Mesenchymal stem cell (in vitro differentiated cells and primary cell): ENCODE measurements at regions not wholly inside any gene's neighbourhood (a gene's known extent, or its start where the extent isn't known, plus 50 kb on each side); places are given as distances from the start of the nearest gene placed in this dataset.

Source experiments
- DNase-seq: peaks from one replicate; pipeline ENCODE4 v3.0.0-alpha.2; 2013
- H2AFZ ChIP-seq: one replicate; pipeline ENCODE4 v1.6.1; 2013; ENCODE audit warnings: low read depth, mild to moderate bottlenecking, control low read depth, inconsistent platforms, low read length, moderate library complexity
- H2AK5ac ChIP-seq: 2 replicates; pipeline ENCODE4 v1.6.1; 2013; ENCODE audit warnings: low read length, moderate library complexity, mild to moderate bottlenecking, inconsistent platforms; ENCODE audit not compliant: severe bottlenecking
- H2BK120ac ChIP-seq: one replicate; pipeline ENCODE4 v1.6.1; 2013; ENCODE audit warnings: low read depth, mild to moderate bottlenecking, inconsistent platforms, low read length, moderate library complexity
- H2BK12ac ChIP-seq, 2 experiments: one replicate each; pipeline ENCODE4 v1.6.1; 2013; ENCODE audit warnings: inconsistent platforms in 2 of 2, low read length in 2 of 2, mild to moderate bottlenecking in 2 of 2, moderate library complexity in 2 of 2, control low read depth in 1 of 2
- H2BK15ac ChIP-seq: one replicate; pipeline ENCODE4 v1.6.1; 2013; ENCODE audit warnings: mild to moderate bottlenecking, low read depth, inconsistent platforms; ENCODE audit not compliant: poor library complexity, severe bottlenecking
- H2BK5ac ChIP-seq: 2 replicates; pipeline ENCODE4 v1.6.1; 2013; ENCODE audit warnings: low read depth, mild to moderate bottlenecking, low read length, control low read depth, inconsistent platforms; ENCODE audit not compliant: poor library complexity, severe bottlenecking
- H3K14ac ChIP-seq, 2 experiments: one replicate each; pipeline ENCODE4 v1.6.1; 2013; ENCODE audit warnings: inconsistent platforms in 2 of 2, low read length in 2 of 2, control low read depth in 1 of 2, mild to moderate bottlenecking in 1 of 2, moderate library complexity in 1 of 2
- H3K18ac ChIP-seq, 2 experiments: one replicate each; pipeline ENCODE4 v1.6.1; 2013; ENCODE audit warnings: inconsistent platforms in 2 of 2, low read length in 2 of 2, control low read depth in 1 of 2, low read depth in 1 of 2, mild to moderate bottlenecking in 1 of 2
- H3K23ac ChIP-seq, 2 experiments: one replicate each; pipeline ENCODE4 v1.6.1; 2013; ENCODE audit warnings: inconsistent platforms in 2 of 2, low read length in 2 of 2, mild to moderate bottlenecking in 2 of 2, moderate library complexity in 2 of 2, control low read depth in 1 of 2
- H3K27ac ChIP-seq: 2 replicates; pipeline ENCODE4 v1.5.1; 2013; ENCODE audit warnings: mild to moderate bottlenecking, moderate library complexity, low read length, control low read depth, inconsistent platforms; ENCODE audit not compliant: poor library complexity, severe bottlenecking
- H3K27me3 ChIP-seq, 2 experiments: 2 replicates each; pipeline versions ENCODE4 v1.6.1 to v1.7.0; 2013; ENCODE audit warnings: low read length in 2 of 2, mild to moderate bottlenecking in 2 of 2, moderate library complexity in 2 of 2, control low read depth in 1 of 2, inconsistent platforms in 1 of 2; ENCODE audit not compliant: control insufficient read depth in 1 of 2, insufficient read depth in 1 of 2
- H3K36me3 ChIP-seq, 2 experiments: 2 replicates each; pipeline versions ENCODE4 v1.6.1 to v1.7.0; 2013; ENCODE audit warnings: low read length in 2 of 2, control low read depth in 1 of 2, inconsistent platforms in 1 of 2, low read depth in 1 of 2, mild to moderate bottlenecking in 1 of 2; ENCODE audit not compliant: insufficient read depth in 2 of 2, control insufficient read depth in 1 of 2
- H3K4ac ChIP-seq, 2 experiments: one replicate each; pipeline ENCODE4 v1.6.1; 2013; ENCODE audit warnings: inconsistent platforms in 2 of 2, low read length in 2 of 2, mild to moderate bottlenecking in 2 of 2, moderate library complexity in 2 of 2, control low read depth in 1 of 2, low read depth in 1 of 2
- H3K4me1 ChIP-seq: 2 replicates; pipeline ENCODE4 v1.6.1; 2013; ENCODE audit warnings: low read depth, low read length, control low read depth; ENCODE audit not compliant: control insufficient read depth, insufficient read depth
- H3K4me2 ChIP-seq: 2 replicates; pipeline ENCODE4 v1.6.1; 2013; ENCODE audit warnings: low read length, mild to moderate bottlenecking, inconsistent platforms; ENCODE audit not compliant: poor library complexity, severe bottlenecking
- H3K4me3 ChIP-seq, 2 experiments: 2 replicates each; pipeline versions ENCODE4 v1.5.1 to v1.7.0; 2013; ENCODE audit warnings: low read length in 2 of 2, mild to moderate bottlenecking in 2 of 2, control low read depth in 1 of 2, low read depth in 1 of 2; ENCODE audit not compliant: insufficient read depth in 1 of 2
- H3K79me1 ChIP-seq: replicated peaks from 2 replicates; pipeline ENCODE4 v1.6.1; 2013; ENCODE audit warnings: mild to moderate bottlenecking, control low read depth, low read length, inconsistent platforms; ENCODE audit not compliant: poor library complexity, severe bottlenecking
- H3K9ac ChIP-seq: 2 replicates; pipeline ENCODE4 v1.7.0; 2013; ENCODE audit warnings: mild to moderate bottlenecking, low read length, moderate library complexity
- H3K9me3 ChIP-seq: 2 replicates; pipeline ENCODE4 v1.7.0; 2013; ENCODE audit warnings: mild to moderate bottlenecking, low read length; ENCODE audit not compliant: control insufficient read depth
- H4K8ac ChIP-seq: one replicate; pipeline ENCODE4 v1.6.1; 2013; ENCODE audit warnings: inconsistent platforms, mild to moderate bottlenecking, low read length, moderate library complexity
- H4K91ac ChIP-seq: one replicate; pipeline ENCODE4 v1.6.1; 2013; ENCODE audit warnings: mild to moderate bottlenecking, low read length, inconsistent platforms
- WGBS: methylation state at CpG from one replicate; pipeline ENCODE4 v1.1.7; 2013; ENCODE audit warnings: mixed read lengths; 5-methylcytosine and 5-hydroxymethylcytosine counted together

GRCh38 chr4:12861422-12861821 is 622.7 kb downstream of the RAB28 start:
- H2BK5ac ChIP-seq: no peak overlapping the region
- no peaks in the 10 kb centered on the region for H3K4me1 ChIP-seq
- no peak overlapping the region for H3K14ac ChIP-seq
- H3K4ac ChIP-seq: no peak overlapping the region
- H3K79me1 ChIP-seq: no peaks in the 10 kb centered on the region
- H3K23ac ChIP-seq: no peak overlapping the region
- no peak overlapping the region for H2BK15ac ChIP-seq
- H3K4me2 ChIP-seq: no peak overlapping the region
- H3K4me3 ChIP-seq: no peak overlapping the region
- H2AFZ ChIP-seq: no peak overlapping the region
- 100% methylated on average over 1 of the region's 1 CpG for WGBS
- H3K27me3 ChIP-seq: no peaks in the 10 kb centered on the region
- DNase-seq: no peak
- H2BK120ac ChIP-seq: no peak overlapping the region
- no peaks in the 10 kb centered on the region for H3K9me3 ChIP-seq
- no peak overlapping the region for H3K18ac ChIP-seq
- no peak overlapping the region for H2BK12ac ChIP-seq
- H3K9ac ChIP-seq: no peak overlapping the region
- no peak overlapping the region for H2AK5ac ChIP-seq
- no peaks in the 10 kb centered on the region for H3K36me3 ChIP-seq
- H4K91ac ChIP-seq: no peak overlapping the region
- H4K8ac ChIP-seq: no peak overlapping the region
- no peak overlapping the region for H3K27ac ChIP-seq

DNA sequence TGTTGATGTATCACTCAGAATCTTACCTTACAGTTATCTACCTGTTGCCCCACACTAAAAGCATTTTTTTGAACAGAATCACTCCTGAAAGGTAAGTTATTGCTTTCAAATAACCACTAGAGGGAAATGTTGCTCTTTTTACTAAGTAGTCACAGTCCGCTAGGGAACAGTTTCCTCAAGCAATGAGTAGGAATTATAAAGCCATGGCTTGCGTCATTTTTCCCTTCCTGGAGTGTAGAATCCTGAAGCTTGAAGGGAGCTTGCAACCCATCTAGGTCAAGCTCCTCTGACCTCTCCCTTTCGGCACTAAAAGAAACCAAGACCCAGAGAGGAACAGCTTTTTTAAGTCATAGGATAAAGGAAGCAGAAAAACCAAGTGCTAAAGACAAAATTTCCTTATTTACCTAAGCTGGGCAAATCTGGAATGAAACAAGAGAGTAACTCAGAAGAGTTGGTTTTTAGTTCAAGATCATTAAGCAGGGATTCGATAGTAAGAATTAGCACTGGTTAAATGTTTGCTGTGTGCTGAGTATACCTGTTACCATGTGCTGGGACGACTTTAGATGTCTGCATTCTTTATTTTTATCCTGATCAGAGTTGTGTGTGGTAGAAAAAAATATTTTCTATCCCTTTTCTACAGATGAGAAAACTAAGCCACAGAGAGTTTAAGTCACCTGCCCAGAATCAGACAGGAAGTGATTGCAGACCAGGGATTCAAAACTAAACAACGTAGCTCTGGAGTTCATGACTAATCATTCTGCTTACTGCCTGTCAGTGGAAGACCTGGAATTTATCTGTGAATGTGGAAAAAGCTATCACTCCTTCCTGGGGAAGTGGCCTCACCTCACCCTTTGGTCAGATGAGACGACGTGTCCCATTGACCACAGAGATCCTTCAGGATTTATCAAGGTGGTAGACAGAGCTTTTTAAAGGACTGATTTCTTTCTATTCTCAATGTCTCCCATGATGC is 631.5 kb downstream of the RAB28 start:
- H3K4ac ChIP-seq: no peak overlapping the region
- no peaks in the 10 kb centered on the region for H3K79me1 ChIP-seq
- H3K4me1 ChIP-seq: no peaks in the 10 kb centered on the region
- peak overlapping the region in 1 of 2 experiments; percentile 33 for H3K18ac ChIP-seq
- no peak overlapping the region for H2AFZ ChIP-seq
- no peaks in the 10 kb centered on the region for H3K9me3 ChIP-seq
- no peak overlapping the region for H3K27ac ChIP-seq
- no peak overlapping the region for H3K4me3 ChIP-seq
- H3K36me3 ChIP-seq: no peaks in the 10 kb centered on the region
- H4K8ac ChIP-seq: no peak overlapping the region
- no peak overlapping the region for H2BK12ac ChIP-seq
- no peak overlapping the region for H3K9ac ChIP-seq
- no peak overlapping the region for H3K14ac ChIP-seq
- H2BK15ac ChIP-seq: no peak overlapping the region
- no peak overlapping the region for H2BK5ac ChIP-seq
- H3K23ac ChIP-seq: no peak overlapping the region
- H2BK120ac ChIP-seq: no peak overlapping the region
- H3K4me2 ChIP-seq: no peak overlapping the region
- peak; percentile 88 for DNase-seq
- H2AK5ac ChIP-seq: no peak overlapping the region
- 18% methylated on average over 7 of the region's 8 CpGs for WGBS
- H3K27me3 ChIP-seq: peaks cover 5 to 25% of the 10 kb centered on the region in 2 experiments
- no peak overlapping the region for H4K91ac ChIP-seq

DNA sequence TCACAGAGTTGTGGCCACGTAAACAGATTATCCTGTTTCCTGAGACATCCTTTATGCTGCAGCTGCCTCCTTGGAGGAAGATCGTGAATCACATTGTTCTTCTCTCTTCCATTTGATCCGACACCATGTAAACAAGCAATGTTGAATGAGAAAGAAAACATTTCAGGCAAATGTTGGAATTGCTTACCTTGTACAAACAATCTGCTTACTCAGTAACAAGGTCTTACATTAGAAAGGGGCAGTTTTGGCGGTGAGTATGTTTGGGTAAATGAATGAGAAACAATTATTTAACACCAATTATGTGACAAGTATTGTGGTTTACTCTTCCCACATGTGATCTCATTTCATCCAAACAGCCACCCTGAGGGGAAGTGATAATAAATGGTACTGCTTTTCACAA is 637.8 kb downstream of the RAB28 start:
- Histone ChIP-seq H4K8ac (no peak overlapping the region), H3K36me3 (no peaks in the 10 kb centered on the region), H4K91ac (no peak overlapping the region), H3K4me3 (no peak overlapping the region), H2BK120ac (no peak overlapping the region), H3K23ac (peak overlapping the region in 1 of 2 experiments; percentile 42), H3K9ac (no peak overlapping the region), H3K14ac (no peak overlapping the region), H3K9me3 (no peaks in the 10 kb centered on the region), H3K27ac (no peak overlapping the region), H2AFZ (no peak overlapping the region), H2BK5ac (no peak overlapping the region), H3K79me1 (no peaks in the 10 kb centered on the region), H3K4me1 (no peaks in the 10 kb centered on the region), H3K4ac (no peak overlapping the region), H3K4me2 (no peak overlapping the region), H3K18ac (no peak overlapping the region), H3K27me3 (peaks cover 5 to 38% of the 10 kb centered on the region in 2 experiments), H2AK5ac (no peak overlapping the region), H2BK12ac (no peak overlapping the region), H2BK15ac (no peak overlapping the region)
- 36% methylated on average over 3 of the region's 4 CpGs for WGBS
- peak; percentile 37 for DNase-seq

DNA sequence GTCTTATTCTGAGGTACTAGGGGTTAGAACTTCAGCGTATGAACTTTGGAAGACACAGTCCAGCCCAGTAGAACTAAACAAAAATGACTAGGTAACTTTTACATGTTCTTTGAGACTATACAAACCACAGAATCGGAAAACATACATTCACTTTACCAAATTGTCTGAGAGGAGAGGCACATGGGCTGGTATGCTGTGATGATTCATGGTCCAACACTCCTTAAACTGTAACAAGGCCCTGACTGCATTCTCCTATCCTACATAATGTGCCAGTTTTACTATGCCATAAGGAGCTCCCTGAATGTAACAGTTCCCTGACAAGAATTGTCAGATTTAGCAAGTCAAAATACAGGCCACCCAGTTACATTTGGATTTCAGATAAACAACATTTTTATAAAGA is 640.0 kb downstream of the RAB28 start:
- WGBS: 51% methylated on average over 2 of the region's 2 CpGs
- Histone ChIP-seq H3K4me2 (no peak overlapping the region), H3K4me1 (no peaks in the 10 kb centered on the region)

More for the DNA sequence above, 640.0 kb downstream of the RAB28 start:
- Histone ChIP-seq H3K18ac (no peak overlapping the region), H3K36me3 (no peaks in the 10 kb centered on the region), H2BK15ac (no peak overlapping the region), H2BK12ac (no peak overlapping the region), H3K14ac (no peak overlapping the region), H2AK5ac (no peak overlapping the region), H3K23ac (no peak overlapping the region), H3K79me1 (no peaks in the 10 kb centered on the region), H3K27ac (no peak overlapping the region), H3K9me3 (no peaks in the 10 kb centered on the region), H2AFZ (no peak overlapping the region), H3K4me3 (no peak overlapping the region), H3K27me3 (peaks cover 0 to 28% of the 10 kb centered on the region in 2 experiments), H2BK120ac (no peak overlapping the region), H3K4ac (no peak overlapping the region), H4K8ac (no peak overlapping the region), H3K9ac (no peak overlapping the region), H2BK5ac (no peak overlapping the region), H4K91ac (no peak overlapping the region)
- peak; percentile 26 for DNase-seq
